Breast epithelium (tissue), 4 donors: ENCODE measurements at regions not wholly inside any gene's neighbourhood (a gene's known extent, or its start where the extent isn't known, plus 50 kb on each side); places are given as distances from the start of the nearest gene placed in this dataset.

ENCODE experiments used
- DNase-seq, 2 donors: peaks; one replicate each; pipeline ENCODE4 v3.0.0-alpha.2; 2019; ENCODE audit warnings: low spot score in 2 of 2
- H3K27ac ChIP-seq, 2 donors: fragments of 200-600 bp; sonication (generic) in 1 of 2; one replicate each; pipeline ENCODE4 v1.5.1; 2016 to 2019; ENCODE audit warnings: mild to moderate bottlenecking in 1 of 2
- H3K27me3 ChIP-seq, 2 donors: fragments of 200-600 bp; sonication (generic) in 1 of 2; one replicate each; pipeline versions ENCODE4 v1.5.1 to v1.6.0; 2017 to 2019; ENCODE audit warnings: control low read depth in 1 of 2, mild to moderate bottlenecking in 1 of 2
- H3K36me3 ChIP-seq: fragments of 200-600 bp; one replicate; pipeline ENCODE4 v1.5.1; 2019
- H3K4me1 ChIP-seq, 2 donors: fragments of 200-600 bp; sonication (generic); one replicate each; pipeline ENCODE4 v1.5.1; 2016 to 2019; ENCODE audit warnings: control low read depth in 1 of 2
- H3K4me3 ChIP-seq, 3 donors: fragments of 200-600 bp; sonication (generic); 1 replicate in 2 of 3; 2 replicates in 1 of 3; pipeline ENCODE4 v1.5.1; 2016 to 2019; ENCODE audit warnings: mild to moderate bottlenecking in 3 of 3, moderate library complexity in 2 of 3
- H3K9me3 ChIP-seq, 2 donors: fragments of 200-600 bp; sonication (generic) in 1 of 2; one replicate each; pipeline ENCODE4 v1.5.1; 2016 to 2019; ENCODE audit warnings: control low read depth in 1 of 2
- POLR2A ChIP-seq: fragments of 450-650 bp; IDR thresholded peaks from one replicate; pipeline ENCODE4 v1.6.1; 2016; ENCODE audit warnings: antibody characterized with exemption, mild to moderate bottlenecking, moderate library complexity
- POLR2AphosphoS5 ChIP-seq, 3 donors: sonication (generic); formaldehyde crosslinking; IDR thresholded peaks; one replicate each; pipeline ENCODE4 v1.6.1; 2017; ENCODE audit warnings: antibody characterized with exemption in 3 of 3
- intact Hi-C: fragments of 100-400 bp; cut with DNase I; formaldehyde crosslinking; loops from one replicate; pipeline ENCODE4 v1.15.1; 2023; ENCODE audit warnings: low total_unique reads
- TF ChIP-seq, protein P1 (sequence below), 3 donors: fragments of 450-650 bp; IDR thresholded peaks; one replicate each; pipeline ENCODE4 v1.5.1; 2016 to 2017; ENCODE audit warnings: antibody characterized with exemption in 3 of 3, mild to moderate bottlenecking in 3 of 3, moderate library complexity in 3 of 3

GRCh38 chr2:236662231-236663185 is 92.9 kb downstream of the ACKR3 start:
- TF ChIP-seq POLR2A (no peak), POLR2AphosphoS5 (IDR thresholded peaks at IDR 0.05) (no peak)
- TF ChIP-seq, protein P1, sequence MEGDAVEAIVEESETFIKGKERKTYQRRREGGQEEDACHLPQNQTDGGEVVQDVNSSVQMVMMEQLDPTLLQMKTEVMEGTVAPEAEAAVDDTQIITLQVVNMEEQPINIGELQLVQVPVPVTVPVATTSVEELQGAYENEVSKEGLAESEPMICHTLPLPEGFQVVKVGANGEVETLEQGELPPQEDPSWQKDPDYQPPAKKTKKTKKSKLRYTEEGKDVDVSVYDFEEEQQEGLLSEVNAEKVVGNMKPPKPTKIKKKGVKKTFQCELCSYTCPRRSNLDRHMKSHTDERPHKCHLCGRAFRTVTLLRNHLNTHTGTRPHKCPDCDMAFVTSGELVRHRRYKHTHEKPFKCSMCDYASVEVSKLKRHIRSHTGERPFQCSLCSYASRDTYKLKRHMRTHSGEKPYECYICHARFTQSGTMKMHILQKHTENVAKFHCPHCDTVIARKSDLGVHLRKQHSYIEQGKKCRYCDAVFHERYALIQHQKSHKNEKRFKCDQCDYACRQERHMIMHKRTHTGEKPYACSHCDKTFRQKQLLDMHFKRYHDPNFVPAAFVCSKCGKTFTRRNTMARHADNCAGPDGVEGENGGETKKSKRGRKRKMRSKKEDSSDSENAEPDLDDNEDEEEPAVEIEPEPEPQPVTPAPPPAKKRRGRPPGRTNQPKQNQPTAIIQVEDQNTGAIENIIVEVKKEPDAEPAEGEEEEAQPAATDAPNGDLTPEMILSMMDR (IDR thresholded peaks at IDR 0.05), result no peak
- DNase-seq, result no peak
- Histone ChIP-seq H3K4me1 (peaks cover 0 to 6% of the 10 kb centered on the region in 2 donors), H3K27ac (peak overlapping the region; percentile 63 to 76), H3K9me3 (peaks cover 0 to 4% of the 10 kb centered on the region in 2 donors), H3K36me3 (no peaks in the 10 kb centered on the region), H3K27me3 (no peaks in the 10 kb centered on the region), H3K4me3 (no peak overlapping the region)
- intact Hi-C loops, result no loop called here

DNA sequence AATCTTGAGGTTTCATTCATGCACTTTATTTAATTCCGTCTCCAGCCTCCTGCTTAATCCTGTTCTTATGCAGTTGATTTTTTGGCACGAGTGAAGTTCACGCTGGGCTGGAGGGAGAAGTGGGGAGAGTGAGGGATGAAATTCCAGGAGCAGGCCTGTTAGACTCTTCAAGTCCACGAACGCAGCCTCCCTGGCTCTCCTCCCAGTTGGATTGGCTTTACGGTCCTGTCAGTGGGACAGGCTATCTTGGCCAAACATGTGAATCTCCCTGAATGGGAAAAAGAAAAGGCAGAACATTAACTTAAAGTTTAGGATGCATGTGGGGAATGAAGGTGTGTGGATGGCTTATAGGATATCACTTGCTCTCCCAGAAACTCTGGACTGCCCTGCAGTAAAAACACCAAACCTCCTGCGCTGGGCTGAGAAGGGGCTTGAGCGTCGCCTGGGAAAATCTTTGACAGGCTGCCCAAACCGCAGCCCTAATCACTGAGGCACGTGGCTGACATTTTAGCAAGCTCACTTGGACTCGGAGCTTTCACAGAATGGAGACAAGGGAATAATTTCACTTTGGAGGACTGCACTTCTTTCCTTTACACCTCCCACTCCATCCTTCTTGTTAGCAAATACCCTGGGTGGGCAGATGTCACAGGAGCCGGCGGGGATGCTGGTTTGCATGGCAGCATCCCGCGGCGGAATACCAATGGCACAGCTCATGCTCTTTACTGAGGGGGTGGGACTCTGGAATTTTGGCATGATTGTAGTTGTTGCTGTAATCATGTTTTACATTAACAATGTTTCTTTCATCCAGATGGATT is 93.9 kb downstream of the ACKR3 start:
- intact Hi-C loops, result no loop called here
- no peaks in the 10 kb centered on the region for H3K36me3 ChIP-seq
- H3K4me3 ChIP-seq, result no peak overlapping the region
- H3K27me3 ChIP-seq, result no peaks in the 10 kb centered on the region
- H3K4me1 ChIP-seq, result peaks cover 0 to 6% of the 10 kb centered on the region in 2 donors
- TF ChIP-seq, protein P1 (IDR thresholded peaks at IDR 0.05), result no peak
- peak; percentile 13 to 23 (median 22) for TF ChIP-seq POLR2AphosphoS5 (IDR thresholded peaks at IDR 0.05)
- no peak for TF ChIP-seq POLR2A
- H3K27ac ChIP-seq, result peak overlapping the region; percentile 63 to 76
- peaks cover 0 to 4% of the 10 kb centered on the region in 2 donors for H3K9me3 ChIP-seq
- DNase-seq, result peak in 1 of 2 donors; percentile 39

GRCh38 chr2:236664136-236664535 is 94.5 kb downstream of the ACKR3 start:
- H3K27ac ChIP-seq, result peak overlapping the region; percentile 63 to 76
- H3K36me3 ChIP-seq, result no peaks in the 10 kb centered on the region
- H3K27me3 ChIP-seq, result no peaks in the 10 kb centered on the region
- DNase-seq, result no peak
- peaks cover 0 to 4% of the 10 kb centered on the region in 2 donors for H3K9me3 ChIP-seq
- intact Hi-C loops, result no loop called here
- TF ChIP-seq, protein P1 (IDR thresholded peaks at IDR 0.05), result no peak
- no peak for TF ChIP-seq POLR2A
- TF ChIP-seq POLR2AphosphoS5 (IDR thresholded peaks at IDR 0.05), result no peak
- no peak overlapping the region for H3K4me3 ChIP-seq
- peaks cover 0 to 6% of the 10 kb centered on the region in 2 donors for H3K4me1 ChIP-seq

DNA sequence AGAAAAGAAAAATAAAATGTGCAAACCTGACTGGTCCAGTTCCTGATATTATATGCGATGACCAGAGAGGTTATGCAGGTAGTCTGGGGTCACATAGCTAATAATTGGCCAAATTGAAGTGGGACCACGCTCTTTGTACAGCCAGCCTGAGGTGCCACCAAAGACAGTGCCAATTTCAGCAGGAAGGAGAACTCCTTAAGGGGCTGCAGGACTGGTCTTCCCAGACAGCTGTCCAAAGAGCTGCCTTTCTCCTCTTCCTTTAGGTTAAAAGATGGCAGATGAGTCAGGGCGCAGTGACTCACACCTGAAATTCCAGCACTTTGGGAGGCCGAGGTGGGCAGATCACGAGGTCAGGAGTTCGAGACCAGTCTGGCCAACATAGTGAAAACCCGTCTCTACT is 95.5 kb downstream of the ACKR3 start:
- TF ChIP-seq, protein P1 (IDR thresholded peaks at IDR 0.05), result no peak
- no peak for TF ChIP-seq POLR2A
- TF ChIP-seq POLR2AphosphoS5 (IDR thresholded peaks at IDR 0.05), result no peak
- H3K4me3 ChIP-seq, result no peak overlapping the region
- peaks cover 0 to 4% of the 10 kb centered on the region in 2 donors for H3K9me3 ChIP-seq
- no peak for DNase-seq
- H3K27ac ChIP-seq, result no peak overlapping the region
- no peaks in the 10 kb centered on the region for H3K27me3 ChIP-seq
- H3K4me1 ChIP-seq, result peaks cover 0 to 6% of the 10 kb centered on the region in 2 donors
- no peaks in the 10 kb centered on the region for H3K36me3 ChIP-seq
- intact Hi-C loops, result no loop called here
